Activated naive CD8-positive, alpha-beta T cell treated with anti-CD3 and anti-CD28 coated beads, Interleukin-2, amount 50 U/mL, for 24 hours (primary cell): ENCODE measurements at regions not wholly inside any gene's neighbourhood (a gene's known extent, or its start where the extent isn't known, plus 50 kb on each side); places are given as distances from the start of the nearest gene placed in this dataset.

Experiments used
- ATAC-seq: fragments of 150-1000 bp; cut with Tn5 transposase; one replicate; pipeline ENCODE4 v1.10.0; 2021
- DNase-seq: peaks from one replicate; pipeline ENCODE4 v3.0.0; 2021
- H3K27ac Mint-ChIP-seq: one replicate; pipeline ENCODE4 v1.8.0; 2021; ENCODE audit warnings: mild to moderate bottlenecking, mixed read lengths
- H3K27me3 Mint-ChIP-seq: one replicate; pipeline ENCODE4 v1.8.0; 2021; ENCODE audit warnings: mixed read lengths
- H3K36me3 Mint-ChIP-seq: one replicate; pipeline ENCODE4 v1.8.0; 2021; ENCODE audit warnings: low read depth, mixed read lengths
- H3K4me1 Mint-ChIP-seq: one replicate; pipeline ENCODE4 v1.8.0; 2021; ENCODE audit warnings: mixed read lengths
- H3K4me3 Mint-ChIP-seq: one replicate; pipeline ENCODE4 v1.8.0; 2021; ENCODE audit warnings: mild to moderate bottlenecking, moderate library complexity, mixed read lengths
- H3K9me3 Mint-ChIP-seq: one replicate; pipeline ENCODE4 v1.8.0; 2021; ENCODE audit warnings: mixed read lengths

GRCh38 chr15:77557564-77557963 lies 75.1 kb downstream of the LINGO1 start:
- no peak overlapping the region for H3K27ac Mint-ChIP-seq
- DNase-seq (no peak), ATAC-seq (no peak)
- H3K9me3 Mint-ChIP-seq, result no peaks in the 10 kb centered on the region
- H3K36me3 Mint-ChIP-seq, result no peaks in the 10 kb centered on the region
- no peaks in the 10 kb centered on the region for H3K27me3 Mint-ChIP-seq
- H3K4me3 Mint-ChIP-seq, result no peak overlapping the region
- H3K4me1 Mint-ChIP-seq, result no peaks in the 10 kb centered on the region

GRCh38 chr15:77557144-77557543 lies 75.6 kb downstream of the LINGO1 start:
- Mint-ChIP-seq H3K27me3 (no peaks in the 10 kb centered on the region), H3K36me3 (no peaks in the 10 kb centered on the region), H3K4me3 (no peak overlapping the region), H3K27ac (no peak overlapping the region), H3K4me1 (no peaks in the 10 kb centered on the region), H3K9me3 (no peaks in the 10 kb centered on the region)
- DNase-seq (no peak), ATAC-seq (no peak)

GRCh38 chr15:77556622-77557021 lies 76.1 kb downstream of the LINGO1 start:
- Mint-ChIP-seq H3K4me3 (no peak overlapping the region), H3K27ac (no peak overlapping the region), H3K27me3 (no peaks in the 10 kb centered on the region), H3K4me1 (no peaks in the 10 kb centered on the region), H3K9me3 (no peaks in the 10 kb centered on the region), H3K36me3 (no peaks in the 10 kb centered on the region)
- no peak for ATAC-seq
- DNase-seq, result no peak

GRCh38 chr15:77555232-77555631 lies 77.5 kb downstream of the LINGO1 start:
- H3K27me3 Mint-ChIP-seq, result no peaks in the 10 kb centered on the region
- no peak for ATAC-seq
- H3K4me3 Mint-ChIP-seq, result no peak overlapping the region
- no peak for DNase-seq
- no peaks in the 10 kb centered on the region for H3K9me3 Mint-ChIP-seq
- no peaks in the 10 kb centered on the region for H3K36me3 Mint-ChIP-seq
- no peaks in the 10 kb centered on the region for H3K4me1 Mint-ChIP-seq
- H3K27ac Mint-ChIP-seq, result no peak overlapping the region

GRCh38 chr15:77554306-77555080 lies 78.2 kb downstream of the LINGO1 start:
- no peaks in the 10 kb centered on the region for H3K27me3 Mint-ChIP-seq
- H3K36me3 Mint-ChIP-seq, result no peaks in the 10 kb centered on the region
- no peak for ATAC-seq
- no peak for DNase-seq
- H3K27ac Mint-ChIP-seq, result no peak overlapping the region
- H3K4me3 Mint-ChIP-seq, result no peak overlapping the region
- no peaks in the 10 kb centered on the region for H3K4me1 Mint-ChIP-seq
- no peaks in the 10 kb centered on the region for H3K9me3 Mint-ChIP-seq

- Mint-ChIP-seq H3K27me3 (no peaks in the 10 kb centered on the region), H3K9me3 (no peaks in the 10 kb centered on the region), H3K4me3 (no peak overlapping the region), H3K36me3 (no peaks in the 10 kb centered on the region), H3K27ac (no peak overlapping the region), H3K4me1 (no peaks in the 10 kb centered on the region)
- no peak for ATAC-seq
- no peak for DNase-seq
These were observed 79.0 kb downstream of the LINGO1 start for GRCh38 chr15:77553695-77554094.

GRCh38 chr15:77553257-77553656 lies 79.5 kb downstream of the LINGO1 start:
- Mint-ChIP-seq H3K9me3 (no peaks in the 10 kb centered on the region), H3K4me3 (no peak overlapping the region), H3K36me3 (no peaks in the 10 kb centered on the region), H3K27me3 (no peaks in the 10 kb centered on the region), H3K27ac (no peak overlapping the region), H3K4me1 (no peaks in the 10 kb centered on the region)
- ATAC-seq (no peak), DNase-seq (no peak)

GRCh38 chr15:77552066-77552465 lies 80.6 kb downstream of the LINGO1 start:
- Mint-ChIP-seq H3K27ac (no peak overlapping the region), H3K9me3 (no peaks in the 10 kb centered on the region), H3K4me3 (no peak overlapping the region), H3K36me3 (no peaks in the 10 kb centered on the region), H3K27me3 (no peaks in the 10 kb centered on the region), H3K4me1 (no peaks in the 10 kb centered on the region)
- DNase-seq, result no peak
- ATAC-seq, result no peak

GRCh38 chr15:77550301-77551251 lies 82.1 kb downstream of the LINGO1 start:
- DNase-seq, result no peak
- H3K9me3 Mint-ChIP-seq, result no peaks in the 10 kb centered on the region

GRCh38 chr15:77549576-77550288 lies 83.0 kb downstream of the LINGO1 start:
- Mint-ChIP-seq H3K36me3 (no peaks in the 10 kb centered on the region), H3K9me3 (no peaks in the 10 kb centered on the region), H3K27ac (no peak overlapping the region), H3K27me3 (peaks cover 4% of the 10 kb centered on the region), H3K4me1 (no peaks in the 10 kb centered on the region), H3K4me3 (no peak overlapping the region)
- ATAC-seq, result no peak
- DNase-seq, result no peak

More at GRCh38 chr15:77550301-77551251, 82.1 kb downstream of the LINGO1 start:
- Mint-ChIP-seq H3K27ac (no peak overlapping the region), H3K36me3 (no peaks in the 10 kb centered on the region), H3K27me3 (no peaks in the 10 kb centered on the region), H3K4me3 (no peak overlapping the region), H3K4me1 (no peaks in the 10 kb centered on the region)
- no peak for ATAC-seq

GRCh38 chr15:77548589-77549557 lies 83.8 kb downstream of the LINGO1 start:
- Mint-ChIP-seq H3K36me3 (no peaks in the 10 kb centered on the region), H3K27ac (no peak overlapping the region), H3K27me3 (peaks cover 4% of the 10 kb centered on the region), H3K4me1 (no peaks in the 10 kb centered on the region), H3K4me3 (no peak overlapping the region), H3K9me3 (no peaks in the 10 kb centered on the region)
- ATAC-seq (no peak), DNase-seq (no peak)

GRCh38 chr15:77547801-77548588 lies 84.7 kb downstream of the LINGO1 start:
- no peak for ATAC-seq
- H3K27ac Mint-ChIP-seq, result no peak overlapping the region
- no peak overlapping the region for H3K4me3 Mint-ChIP-seq

GRCh38 chr15:77546870-77547269 lies 85.8 kb downstream of the LINGO1 start:
- Mint-ChIP-seq H3K27ac (no peak overlapping the region), H3K9me3 (no peaks in the 10 kb centered on the region)

More at GRCh38 chr15:77547801-77548588, 84.7 kb downstream of the LINGO1 start:
- H3K36me3 Mint-ChIP-seq, result no peaks in the 10 kb centered on the region
- no peaks in the 10 kb centered on the region for H3K9me3 Mint-ChIP-seq
- H3K27me3 Mint-ChIP-seq, result peaks cover 4% of the 10 kb centered on the region
- DNase-seq, result no peak
- H3K4me1 Mint-ChIP-seq, result no peaks in the 10 kb centered on the region

More at GRCh38 chr15:77546870-77547269, 85.8 kb downstream of the LINGO1 start:
- no peaks in the 10 kb centered on the region for H3K36me3 Mint-ChIP-seq
- ATAC-seq (no peak), DNase-seq (no peak)
- H3K4me1 Mint-ChIP-seq, result peaks cover 4% of the 10 kb centered on the region
- H3K4me3 Mint-ChIP-seq, result no peak overlapping the region
- H3K27me3 Mint-ChIP-seq, result peaks cover 4% of the 10 kb centered on the region
